Epithelial cell of proximal tubule (primary cell): ENCODE measurements at regions not wholly inside any gene's neighbourhood (a gene's known extent, or its start where the extent isn't known, plus 50 kb on each side); places are given as distances from the start of the nearest gene placed in this dataset.

Source experiments
- DNase-seq: peaks from one replicate; pipeline ENCODE4 v3.0.0-alpha.2; 2011; ENCODE audit warnings: low read depth
- H3K4me3 ChIP-seq: 2 replicates; pipeline ENCODE4 v1.5.1; 2011; ENCODE audit warnings: low read depth, mild to moderate bottlenecking, low read length
- TF ChIP-seq, protein P1 (sequence below): conservative IDR thresholded peaks from 2 replicates; pipeline ENCODE4 v1.5.1; 2012; ENCODE audit warnings: low read depth, mild to moderate bottlenecking, low read length

DNA sequence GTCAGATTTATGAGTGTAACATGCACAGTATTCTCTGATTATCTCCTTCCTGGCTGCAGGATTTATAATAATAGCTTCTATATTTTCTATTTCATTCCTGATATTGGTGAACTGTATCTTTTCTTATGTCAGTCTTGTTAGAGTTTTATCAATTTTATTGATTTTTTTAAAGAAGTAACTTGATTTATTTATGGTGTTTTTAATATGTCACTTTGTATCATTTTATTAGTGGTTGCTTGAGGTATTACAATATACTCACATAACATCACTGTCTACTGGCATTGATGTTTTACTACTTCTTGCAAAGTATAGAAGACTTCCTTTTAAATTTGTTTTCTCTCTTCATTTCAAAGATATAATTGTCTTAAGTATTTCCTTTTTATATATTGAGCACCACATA, 270.5 kb upstream of the GYPC start:
- H3K4me3 ChIP-seq = no peak overlapping the region
- TF ChIP-seq, protein P1, sequence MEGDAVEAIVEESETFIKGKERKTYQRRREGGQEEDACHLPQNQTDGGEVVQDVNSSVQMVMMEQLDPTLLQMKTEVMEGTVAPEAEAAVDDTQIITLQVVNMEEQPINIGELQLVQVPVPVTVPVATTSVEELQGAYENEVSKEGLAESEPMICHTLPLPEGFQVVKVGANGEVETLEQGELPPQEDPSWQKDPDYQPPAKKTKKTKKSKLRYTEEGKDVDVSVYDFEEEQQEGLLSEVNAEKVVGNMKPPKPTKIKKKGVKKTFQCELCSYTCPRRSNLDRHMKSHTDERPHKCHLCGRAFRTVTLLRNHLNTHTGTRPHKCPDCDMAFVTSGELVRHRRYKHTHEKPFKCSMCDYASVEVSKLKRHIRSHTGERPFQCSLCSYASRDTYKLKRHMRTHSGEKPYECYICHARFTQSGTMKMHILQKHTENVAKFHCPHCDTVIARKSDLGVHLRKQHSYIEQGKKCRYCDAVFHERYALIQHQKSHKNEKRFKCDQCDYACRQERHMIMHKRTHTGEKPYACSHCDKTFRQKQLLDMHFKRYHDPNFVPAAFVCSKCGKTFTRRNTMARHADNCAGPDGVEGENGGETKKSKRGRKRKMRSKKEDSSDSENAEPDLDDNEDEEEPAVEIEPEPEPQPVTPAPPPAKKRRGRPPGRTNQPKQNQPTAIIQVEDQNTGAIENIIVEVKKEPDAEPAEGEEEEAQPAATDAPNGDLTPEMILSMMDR = no peak
- DNase-seq = no peak

DNA sequence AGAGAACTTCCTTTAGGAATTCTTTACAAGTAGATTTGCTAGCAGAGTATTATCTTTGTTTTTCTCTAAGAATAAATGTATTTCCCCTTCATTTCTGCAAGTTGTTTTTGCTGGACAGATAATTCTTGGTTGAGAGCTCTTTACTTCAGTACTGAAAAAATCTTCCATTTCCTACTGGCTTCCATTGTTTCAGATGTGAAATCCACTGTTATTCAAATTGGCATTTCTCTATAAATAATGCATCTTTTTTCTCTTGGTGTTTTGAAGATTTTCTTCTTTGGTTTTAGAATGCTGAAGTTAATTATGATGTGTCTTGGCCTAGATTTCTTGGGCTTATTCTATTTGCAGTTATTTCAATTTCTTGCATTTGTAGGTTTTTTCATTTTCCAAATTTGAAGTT, 270.0 kb upstream of the GYPC start:
- DNase-seq = no peak
- TF ChIP-seq, protein P1 = no peak
- no peak overlapping the region for H3K4me3 ChIP-seq

GRCh38 chr2:126389446-126389845, 266.5 kb upstream of the GYPC start:
- TF ChIP-seq, protein P1 = no peak
- no peak overlapping the region for H3K4me3 ChIP-seq
- no peak for DNase-seq

- TF ChIP-seq, protein P1 = no peak
Measured at GRCh38 chr2:126392889-126393288, 263.1 kb upstream of the GYPC start.

GRCh38 chr2:126399001-126399400, 257.0 kb upstream of the GYPC start:
- H3K4me3 ChIP-seq = no peak overlapping the region
- TF ChIP-seq, protein P1 = no peak
- DNase-seq = no peak

More at GRCh38 chr2:126392889-126393288, 263.1 kb upstream of the GYPC start:
- no peak for DNase-seq
- H3K4me3 ChIP-seq = no peak overlapping the region

DNA sequence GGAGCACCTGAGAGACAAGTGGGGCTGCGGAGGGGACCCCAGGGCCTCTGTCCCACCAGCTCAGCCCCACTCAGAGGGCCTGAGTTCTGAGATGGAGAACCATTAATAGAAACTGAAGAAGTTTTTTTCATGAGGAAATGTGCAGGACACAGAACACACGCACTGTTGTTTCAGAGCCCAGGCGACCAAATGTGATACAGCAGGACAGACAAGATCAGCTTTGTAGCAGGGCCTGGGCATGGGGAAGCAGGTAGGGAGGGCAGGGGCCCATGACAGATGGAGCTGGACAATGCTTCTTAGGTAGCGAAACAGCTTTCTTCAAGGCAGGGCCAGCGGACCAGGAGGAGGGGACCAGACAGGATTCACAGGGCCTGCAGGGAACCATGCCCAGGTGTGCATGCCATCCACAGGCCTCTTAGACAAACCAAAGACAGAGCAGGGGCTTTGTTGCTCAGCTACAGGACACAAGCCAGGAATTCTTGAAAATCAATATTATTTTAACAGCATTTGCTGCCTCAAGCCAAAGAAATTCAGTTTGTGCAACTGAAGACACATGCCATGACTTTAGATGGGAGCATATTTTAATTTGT, 252.8 kb upstream of the GYPC start:
- no peak overlapping the region for H3K4me3 ChIP-seq
- TF ChIP-seq, protein P1 = no peak
- no peak for DNase-seq

DNA sequence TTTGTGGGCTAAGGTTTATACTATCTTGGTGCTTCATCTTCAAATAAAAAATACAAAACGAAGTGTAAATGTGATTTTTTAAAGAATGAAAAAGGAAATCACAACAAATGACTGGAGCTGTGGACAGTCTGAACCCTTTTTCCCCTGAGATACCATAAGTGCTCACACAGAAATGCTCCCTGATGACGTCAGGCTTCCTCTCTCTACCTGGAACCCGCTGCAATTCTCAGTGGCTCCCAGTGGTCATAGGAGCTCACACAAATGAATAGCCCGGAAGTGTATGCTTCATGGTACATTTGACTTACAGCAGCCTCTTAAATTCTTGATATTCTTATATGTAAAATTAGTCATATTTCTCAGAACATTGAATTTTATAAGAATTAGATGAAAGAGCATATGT, 249.7 kb upstream of the GYPC start:
- TF ChIP-seq, protein P1 = no peak
- H3K4me3 ChIP-seq = no peak overlapping the region
- DNase-seq = no peak
